HepG2 (cell line): ENCODE measurements at regions not wholly inside any gene's neighbourhood (a gene's known extent, or its start where the extent isn't known, plus 50 kb on each side); places are given as distances from the start of the nearest gene placed in this dataset.

ENCODE experiments used
- ATAC-seq: fragments of 200-7000 bp; cut with Tn5 transposase; 3 replicates; pipeline ENCODE4 v1.9.1; 2020; ENCODE audit warnings: mild to moderate bottlenecking, moderate library complexity
- BruUV-seq: library from RNA; stranded (reverse); fragments of 400-500 nt; replicated peaks from 2 replicates; lab custom pipeline; 2021; lab: Mats Ljungman, UMichigan
- CTCF ChIA-PET: fragments of 300-600 bp; formaldehyde crosslinking; extraction: SDS; loops from one replicate; lab custom pipeline; 2021; ENCODE audit warnings: low total read pairs, inconsistent platforms, low intra/inter-chr PET ratio; lab: Yijun Ruan, JAX
- POLR2A ChIA-PET: fragments of 350-600 bp; sonication (Branson Sonifier 250); formaldehyde crosslinking; loops from one replicate; lab custom pipeline; 2020; ENCODE audit warnings: antibody characterized with exemption, inconsistent platforms; lab: Yijun Ruan, JAX
- DNase-seq: peaks from one replicate; pipeline ENCODE4 v3.0.0-alpha.2; 2015; ENCODE audit warnings: low spot score
- FAIRE-seq: peaks from 3 replicates; lab custom pipeline; 2011; peaks lifted over from hg19 to GRCh38; lab: Jason Lieb, UNC
- H2AFZ ChIP-seq: one replicate; pipeline ENCODE4 v1.6.1; 2011; ENCODE audit warnings: low read length, inconsistent platforms
- H3K27ac ChIP-seq: fragments of 300-600 bp; 3 replicates; pipeline ENCODE4 v1.8.0; 2011; ENCODE audit warnings: mixed run types, mild to moderate bottlenecking, mixed read lengths, low read length, inconsistent platforms; ENCODE audit not compliant: insufficient read depth; ENCODE audit errors: extremely low read length
- H3K27me3 ChIP-seq, 2 experiments: fragments of 200-600 bp in 1 of 2; 2 replicates in 1 of 2; 3 replicates in 1 of 2; pipeline versions ENCODE4 v1.6.0 to v1.8.0; 2011; ENCODE audit warnings: low read length in 2 of 2, mild to moderate bottlenecking in 2 of 2, moderate library complexity in 2 of 2, inconsistent platforms in 1 of 2; ENCODE audit not compliant: insufficient read depth in 2 of 2, control insufficient read depth in 1 of 2
- H3K36me3 ChIP-seq, 2 experiments: fragments of 200-600 bp in 1 of 2; replicated peaks in 1 of 2; 2 replicates in 1 of 2; 3 replicates in 1 of 2; pipeline versions ENCODE4 v1.5.1 to v1.8.0; 2011; ENCODE audit warnings: low read length in 2 of 2, inconsistent platforms in 1 of 2; ENCODE audit not compliant: insufficient read depth in 2 of 2, control insufficient read depth in 1 of 2
- H3K4me1 ChIP-seq: 2 replicates; pipeline ENCODE4 v1.5.1; 2012; ENCODE audit warnings: low read length, inconsistent platforms; ENCODE audit not compliant: insufficient read depth
- H3K4me2 ChIP-seq: 2 replicates; pipeline ENCODE4 v1.6.0; 2011; ENCODE audit warnings: low read depth, low read length, inconsistent platforms
- H3K4me3 ChIP-seq, 3 experiments: fragments of 200-600 bp in 1 of 3; sonication (generic), shearing (Covaris generic) in 1 of 3; replicated peaks in 1 of 3; 2 replicates each; pipeline ENCODE4 v1.5.1; 2011 to 2016; ENCODE audit warnings: low read length in 3 of 3, inconsistent platforms in 2 of 3, low read depth in 2 of 3, mild to moderate bottlenecking in 2 of 3, control low read depth in 1 of 3, mixed read lengths in 1 of 3; ENCODE audit not compliant: insufficient read depth in 1 of 3
- H3K79me2 ChIP-seq: one replicate; pipeline ENCODE4 v1.6.1; 2011; ENCODE audit warnings: low read length, inconsistent platforms; ENCODE audit not compliant: insufficient read depth
- H3K9ac ChIP-seq: 2 replicates; pipeline ENCODE4 v1.6.0; 2011; ENCODE audit warnings: mild to moderate bottlenecking, low read depth, low read length, inconsistent platforms; ENCODE audit not compliant: insufficient read depth
- H3K9me3 ChIP-seq: 2 replicates; pipeline ENCODE4 v1.5.1; 2012; ENCODE audit warnings: mild to moderate bottlenecking, low read length
- H4K20me1 ChIP-seq: 2 replicates; pipeline ENCODE4 v1.6.0; 2011; ENCODE audit warnings: inconsistent platforms, mild to moderate bottlenecking, low read length, moderate library complexity; ENCODE audit not compliant: insufficient read depth
- DNMT3B ChIP-seq: conservative IDR thresholded peaks from 2 replicates; pipeline ENCODE4 v1.6.1; 2016; ENCODE audit warnings: missing biosample characterization, control low read depth
- FOXM1 ChIP-seq: sonication (generic); formaldehyde crosslinking; IDR thresholded peaks from 2 replicates; pipeline ENCODE4 v1.5.0; 2020; ENCODE audit warnings: missing genetic modification reagents
- HDAC1 ChIP-seq: sonication (generic); formaldehyde crosslinking; IDR thresholded peaks from 2 replicates; pipeline ENCODE4 v1.5.1; 2020; ENCODE audit warnings: mild to moderate bottlenecking, missing genetic modification reagents
- MAFF ChIP-seq: IDR thresholded peaks from 2 replicates; pipeline ENCODE4 v1.6.1; 2011; ENCODE audit warnings: low read depth, low read length, improper control_type of control experiment
- MAFK ChIP-seq, 2 experiments: IDR thresholded peaks in 1 of 2; conservative IDR thresholded peaks in 1 of 2; 2 replicates each; pipeline ENCODE4 v1.6.1; 2011; ENCODE audit warnings: improper control_type of control experiment in 2 of 2, low read length in 2 of 2
- ZFAT ChIP-seq: sonication (generic); formaldehyde crosslinking; conservative IDR thresholded peaks from 2 replicates; pipeline ENCODE4 v1.8.1; 2023; ENCODE audit warnings: missing genetic modification reagents, inconsistent platforms
- ZFP90 ChIP-seq: sonication (generic); formaldehyde crosslinking; IDR thresholded peaks from 2 replicates; pipeline ENCODE4 v1.8.0; 2022; ENCODE audit warnings: missing genetic modification reagents, mild to moderate bottlenecking, inconsistent platforms, borderline replicate concordance
- ZNF251 ChIP-seq: sonication (generic); formaldehyde crosslinking; IDR thresholded peaks from 2 replicates; pipeline ENCODE4 v1.9.0; 2021; ENCODE audit warnings: mild to moderate bottlenecking, missing genetic modification reagents
- WGBS: methylation state at CpG from one replicate; pipeline ENCODE4 v1.1.6; 2017; ENCODE audit warnings: low lambda C conversion rate; 5-methylcytosine and 5-hydroxymethylcytosine counted together
- in situ Hi-C: cut with HindIII; loops from 2 replicates; pipeline ENCODE4 v1.10.0; 2017; ENCODE audit warnings: low pct_unique_long_range_greater_than_20kb; ENCODE audit not compliant: extremely low pct_ligation_motif_present
- intact Hi-C: fragments of 100-400 bp; cut with micrococcal nuclease; formaldehyde crosslinking; loops from one replicate; pipeline ENCODE4 v1.10.0; 2022; ENCODE audit not compliant: unreplicated experiment
- TF ChIP-seq, protein P1 (sequence below), 2 experiments: sonication (generic) in 1 of 2; formaldehyde crosslinking in 1 of 2; IDR thresholded peaks; 2 replicates each; pipeline versions ENCODE4 v1.6.1 to v1.9.0; 2014 to 2022; ENCODE audit warnings: antibody characterized with exemption in 1 of 2, borderline replicate concordance in 1 of 2, inconsistent platforms in 1 of 2, low read depth in 1 of 2, missing genetic modification reagents in 1 of 2
- TF ChIP-seq, protein P2 (sequence below): sonication (generic); formaldehyde crosslinking; IDR thresholded peaks from 2 replicates; pipeline ENCODE4 v1.5.1; 2020; ENCODE audit warnings: missing genetic modification reagents, mild to moderate bottlenecking, borderline replicate concordance

DNA sequence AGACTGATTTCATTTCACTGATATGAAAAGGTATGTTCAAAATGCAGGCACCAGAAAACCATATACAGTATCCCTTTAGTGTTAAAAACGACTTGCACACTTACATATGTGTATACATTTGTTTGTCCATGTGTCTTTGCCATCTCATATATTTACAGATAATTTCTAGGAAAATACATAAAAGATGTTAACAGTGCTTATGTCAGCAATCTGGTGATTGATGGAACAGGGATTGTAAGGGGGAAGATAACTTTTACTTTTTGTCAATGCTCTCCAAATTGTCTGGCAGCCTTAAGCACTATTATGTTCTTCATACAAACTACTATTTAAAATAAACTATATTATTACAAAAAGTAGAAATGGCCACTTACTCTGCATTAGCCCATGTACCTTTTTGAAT lies 238.5 kb upstream of the DEFB112 start:
- Histone ChIP-seq H3K9ac (no peak overlapping the region), H3K9me3 (no peaks in the 10 kb centered on the region), H3K4me1 (no peaks in the 10 kb centered on the region), H4K20me1 (no peaks in the 10 kb centered on the region), H3K4me3 (no peak overlapping the region), H3K4me2 (no peak overlapping the region), H3K36me3 (no peaks in the 10 kb centered on the region), H2AFZ (no peak overlapping the region), H3K79me2 (no peaks in the 10 kb centered on the region), H3K27me3 (no peaks in the 10 kb centered on the region), H3K27ac (no peak overlapping the region)
- peak; percentile 42; the same call in 1 of the 2 replicates for TF ChIP-seq MAFF
- no peak for TF ChIP-seq ZFP90 (CRISPR knock-in tag)
- TF ChIP-seq HDAC1 (CRISPR knock-in tag) = no peak
- peak; percentile 72 to 82 for TF ChIP-seq MAFK (conservative IDR thresholded peaks at IDR 0.05 in 1 of 2, IDR thresholded peaks at IDR 0.05 in 1 of 2; ENCODE audit: low read length in 2 of 2)
- ChIA-PET POLR2A (no interaction called here), CTCF (no interaction called here)
- DNase-seq (no peak), FAIRE-seq (no peak), ATAC-seq (no peak)
- WGBS = 0% methylated on average over 1 of the region's 1 CpG
- in situ Hi-C loops (no loop called here), intact Hi-C loops (no loop called here)
- BruUV-seq = no TSS peak

DNA sequence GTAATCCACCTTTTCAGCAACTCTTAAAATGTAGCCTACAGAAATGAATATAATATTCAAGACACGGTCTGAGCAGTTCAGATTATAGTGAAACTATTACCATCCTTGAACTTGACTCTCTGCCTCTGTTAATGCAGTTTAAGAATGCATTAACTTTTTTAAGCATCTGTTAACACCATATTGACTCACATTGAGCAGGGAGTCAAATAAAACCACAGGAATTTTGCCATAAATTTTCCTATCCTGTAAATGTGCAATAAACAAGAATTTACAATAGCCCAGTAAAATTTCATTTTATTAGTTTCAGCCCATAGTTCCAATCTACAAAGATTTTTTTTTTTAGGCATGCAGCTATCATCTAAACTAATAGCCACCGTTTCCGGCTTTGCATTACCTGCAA lies 239.2 kb upstream of the DEFB112 start:
- H3K79me2 ChIP-seq = no peaks in the 10 kb centered on the region
- no peaks in the 10 kb centered on the region for H3K27me3 ChIP-seq
- no peaks in the 10 kb centered on the region for H3K36me3 ChIP-seq
- H3K4me3 ChIP-seq = no peak overlapping the region
- H2AFZ ChIP-seq = no peak overlapping the region
- POLR2A ChIA-PET = no interaction called here
- no peak for ATAC-seq
- no peak overlapping the region for H3K27ac ChIP-seq
- BruUV-seq = no TSS peak
- H4K20me1 ChIP-seq = no peaks in the 10 kb centered on the region
- intact Hi-C loops (no loop called here), in situ Hi-C loops (no loop called here)
- WGBS = 4% methylated on average over 3 of the region's 3 CpGs
- no peak overlapping the region for H3K4me2 ChIP-seq
- no peaks in the 10 kb centered on the region for H3K9me3 ChIP-seq
- CTCF ChIA-PET = no interaction called here
- no peak for DNase-seq
- no peaks in the 10 kb centered on the region for H3K4me1 ChIP-seq
- no peak overlapping the region for H3K9ac ChIP-seq
- FAIRE-seq = no peak
- TF ChIP-seq DNMT3B (CRISPR knock-in tag) = no peak
- TF ChIP-seq ZNF251 (CRISPR knock-in tag) = no peak
- no peak for TF ChIP-seq ZFAT (CRISPR knock-in tag)
- TF ChIP-seq, protein P1, sequence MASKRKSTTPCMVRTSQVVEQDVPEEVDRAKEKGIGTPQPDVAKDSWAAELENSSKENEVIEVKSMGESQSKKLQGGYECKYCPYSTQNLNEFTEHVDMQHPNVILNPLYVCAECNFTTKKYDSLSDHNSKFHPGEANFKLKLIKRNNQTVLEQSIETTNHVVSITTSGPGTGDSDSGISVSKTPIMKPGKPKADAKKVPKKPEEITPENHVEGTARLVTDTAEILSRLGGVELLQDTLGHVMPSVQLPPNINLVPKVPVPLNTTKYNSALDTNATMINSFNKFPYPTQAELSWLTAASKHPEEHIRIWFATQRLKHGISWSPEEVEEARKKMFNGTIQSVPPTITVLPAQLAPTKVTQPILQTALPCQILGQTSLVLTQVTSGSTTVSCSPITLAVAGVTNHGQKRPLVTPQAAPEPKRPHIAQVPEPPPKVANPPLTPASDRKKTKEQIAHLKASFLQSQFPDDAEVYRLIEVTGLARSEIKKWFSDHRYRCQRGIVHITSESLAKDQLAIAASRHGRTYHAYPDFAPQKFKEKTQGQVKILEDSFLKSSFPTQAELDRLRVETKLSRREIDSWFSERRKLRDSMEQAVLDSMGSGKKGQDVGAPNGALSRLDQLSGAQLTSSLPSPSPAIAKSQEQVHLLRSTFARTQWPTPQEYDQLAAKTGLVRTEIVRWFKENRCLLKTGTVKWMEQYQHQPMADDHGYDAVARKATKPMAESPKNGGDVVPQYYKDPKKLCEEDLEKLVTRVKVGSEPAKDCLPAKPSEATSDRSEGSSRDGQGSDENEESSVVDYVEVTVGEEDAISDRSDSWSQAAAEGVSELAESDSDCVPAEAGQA (IDR thresholded peaks at IDR 0.05; ENCODE audit: low read depth) = no peak
- TF ChIP-seq, protein P1 (CRISPR knock-in tag; IDR thresholded peaks at IDR 0.05; ENCODE audit: borderline replicate concordance) = no peak
- TF ChIP-seq, protein P2, sequence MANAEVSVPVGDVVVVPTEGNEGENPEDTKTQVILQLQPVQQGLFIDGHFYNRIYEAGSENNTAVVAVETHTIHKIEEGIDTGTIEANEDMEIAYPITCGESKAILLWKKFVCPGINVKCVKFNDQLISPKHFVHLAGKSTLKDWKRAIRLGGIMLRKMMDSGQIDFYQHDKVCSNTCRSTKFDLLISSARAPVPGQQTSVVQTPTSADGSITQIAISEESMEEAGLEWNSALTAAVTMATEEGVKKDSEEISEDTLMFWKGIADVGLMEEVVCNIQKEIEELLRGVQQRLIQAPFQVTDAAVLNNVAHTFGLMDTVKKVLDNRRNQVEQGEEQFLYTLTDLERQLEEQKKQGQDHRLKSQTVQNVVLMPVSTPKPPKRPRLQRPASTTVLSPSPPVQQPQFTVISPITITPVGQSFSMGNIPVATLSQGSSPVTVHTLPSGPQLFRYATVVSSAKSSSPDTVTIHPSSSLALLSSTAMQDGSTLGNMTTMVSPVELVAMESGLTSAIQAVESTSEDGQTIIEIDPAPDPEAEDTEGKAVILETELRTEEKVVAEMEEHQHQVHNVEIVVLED = no peak
- no peak for TF ChIP-seq FOXM1 (CRISPR knock-in tag)
